Memory B cell (primary cell): ENCODE measurements at regions not wholly inside any gene's neighbourhood (a gene's known extent, or its start where the extent isn't known, plus 50 kb on each side); places are given as distances from the start of the nearest gene placed in this dataset.

Experiments
- ATAC-seq: fragments of 150-1000 bp; cut with Tn5 transposase; 2 replicates; pipeline ENCODE4 v1.10.0; 2021; ENCODE audit warnings: low read depth, mild to moderate bottlenecking, moderate library complexity
- DNase-seq, 2 donors: peaks; one replicate each; pipeline ENCODE4 v3.0.0; 2022; ENCODE audit warnings: low spot score in 2 of 2
- H3K27ac Mint-ChIP-seq: one replicate; pipeline ENCODE4 v1.8.0; 2022; ENCODE audit warnings: mild to moderate bottlenecking, moderate library complexity, mixed read lengths
- H3K27me3 Mint-ChIP-seq: one replicate; pipeline ENCODE4 v1.8.0; 2022; ENCODE audit warnings: mixed read lengths
- H3K36me3 Mint-ChIP-seq: one replicate; pipeline ENCODE4 v1.8.0; 2022; ENCODE audit warnings: mild to moderate bottlenecking, mixed read lengths
- H3K4me1 Mint-ChIP-seq: one replicate; pipeline ENCODE4 v1.8.0; 2022; ENCODE audit warnings: mixed read lengths
- H3K4me3 Mint-ChIP-seq: one replicate; pipeline ENCODE4 v1.8.0; 2022; ENCODE audit warnings: mild to moderate bottlenecking, moderate library complexity, mixed read lengths
- H3K9me3 Mint-ChIP-seq: one replicate; pipeline ENCODE4 v1.8.0; 2022; ENCODE audit warnings: mixed read lengths

- ATAC-seq = no peak
- DNase-seq = no peak
- no peak overlapping the region for H3K4me3 Mint-ChIP-seq
- no peak overlapping the region for H3K27ac Mint-ChIP-seq
- no peaks in the 10 kb centered on the region for H3K4me1 Mint-ChIP-seq
- H3K9me3 Mint-ChIP-seq = no peaks in the 10 kb centered on the region
- no peaks in the 10 kb centered on the region for H3K27me3 Mint-ChIP-seq
- H3K36me3 Mint-ChIP-seq = no peaks in the 10 kb centered on the region
These were observed 388.5 kb downstream of the OMA1 start for GRCh38 chr1:58158016-58158415.

GRCh38 chr1:58157256-58157655 is 389.3 kb downstream of the OMA1 start:
- DNase-seq (no peak), ATAC-seq (no peak)
- Mint-ChIP-seq H3K36me3 (no peaks in the 10 kb centered on the region), H3K27ac (no peak overlapping the region), H3K27me3 (no peaks in the 10 kb centered on the region), H3K9me3 (no peaks in the 10 kb centered on the region), H3K4me1 (no peaks in the 10 kb centered on the region), H3K4me3 (no peak overlapping the region)

DNA sequence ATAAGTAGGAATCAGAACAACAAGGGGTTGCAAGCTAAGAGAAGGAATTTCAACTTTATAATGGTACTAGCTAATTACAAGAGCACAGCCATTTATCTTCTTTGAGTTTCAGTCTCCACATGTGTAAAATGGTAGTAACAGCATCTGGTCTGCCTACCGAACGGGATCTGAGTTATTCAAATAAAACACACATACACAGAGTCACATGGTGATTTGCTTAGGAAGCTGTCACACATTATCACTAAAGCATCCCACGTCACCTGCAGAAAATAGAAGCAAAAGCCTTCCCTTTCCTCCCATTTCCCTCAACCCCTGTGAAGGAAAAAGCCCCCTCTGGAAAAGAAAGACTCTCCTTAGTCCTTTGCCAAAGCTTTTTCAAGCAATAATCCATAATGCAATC is 389.7 kb downstream of the OMA1 start:
- Mint-ChIP-seq H3K27ac (no peak overlapping the region), H3K4me3 (no peak overlapping the region), H3K27me3 (no peaks in the 10 kb centered on the region), H3K36me3 (no peaks in the 10 kb centered on the region), H3K4me1 (no peaks in the 10 kb centered on the region), H3K9me3 (no peaks in the 10 kb centered on the region)
- no peak for ATAC-seq
- DNase-seq = no peak

- ATAC-seq = peak; percentile 49
- H3K27ac Mint-ChIP-seq = no peak overlapping the region
- no peaks in the 10 kb centered on the region for H3K4me1 Mint-ChIP-seq
- H3K9me3 Mint-ChIP-seq = no peaks in the 10 kb centered on the region
- H3K36me3 Mint-ChIP-seq = no peaks in the 10 kb centered on the region
- DNase-seq = no peak
- H3K4me3 Mint-ChIP-seq = no peak overlapping the region
- H3K27me3 Mint-ChIP-seq = no peaks in the 10 kb centered on the region
These were observed 390.4 kb downstream of the OMA1 start for GRCh38 chr1:58156124-58156468.

DNA sequence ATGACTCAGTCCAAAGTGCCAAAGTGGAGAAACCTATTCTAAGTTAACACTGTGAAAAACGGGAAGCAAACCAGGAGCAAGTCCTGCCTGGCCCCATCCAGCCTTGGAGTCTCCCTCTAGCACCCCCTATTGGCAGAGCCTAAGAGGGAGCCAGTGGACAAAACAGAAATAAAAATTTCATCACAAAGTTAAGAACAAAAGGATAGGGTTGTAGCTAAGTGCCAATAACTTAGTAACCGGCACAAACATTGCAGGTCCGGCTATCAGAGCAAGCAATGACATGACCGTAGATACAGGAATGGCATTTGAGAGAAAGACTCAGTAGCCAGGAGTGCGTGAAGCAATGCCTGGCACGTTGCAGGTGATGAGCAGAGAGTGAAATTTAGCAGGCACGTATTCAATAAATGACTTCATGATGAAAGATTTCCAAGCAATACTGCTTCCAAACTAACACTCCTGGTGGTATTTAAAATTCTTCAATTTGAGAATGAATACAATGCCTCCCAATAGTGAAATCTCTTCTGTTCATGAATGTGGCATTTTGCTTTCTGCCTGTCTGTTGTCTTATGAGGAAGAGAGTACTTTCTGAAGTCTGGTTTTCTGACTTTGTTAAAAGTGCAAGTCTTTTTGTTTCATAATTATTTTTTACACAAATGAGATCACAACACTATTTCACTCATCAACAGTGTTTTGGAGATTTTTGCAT is 391.0 kb downstream of the OMA1 start:
- Mint-ChIP-seq H3K9me3 (no peaks in the 10 kb centered on the region), H3K4me3 (no peak overlapping the region), H3K27me3 (no peaks in the 10 kb centered on the region), H3K27ac (no peak overlapping the region), H3K36me3 (no peaks in the 10 kb centered on the region), H3K4me1 (no peaks in the 10 kb centered on the region)
- DNase-seq (no peak), ATAC-seq (no peak)

GRCh38 chr1:58154256-58154655 is 392.3 kb downstream of the OMA1 start:
- Mint-ChIP-seq H3K36me3 (no peaks in the 10 kb centered on the region), H3K27ac (no peak overlapping the region), H3K4me1 (no peaks in the 10 kb centered on the region), H3K4me3 (no peak overlapping the region), H3K9me3 (no peaks in the 10 kb centered on the region), H3K27me3 (no peaks in the 10 kb centered on the region)
- ATAC-seq = no peak
- no peak for DNase-seq

GRCh38 chr1:58152697-58153096 is 393.8 kb downstream of the OMA1 start:
- Mint-ChIP-seq H3K4me1 (no peaks in the 10 kb centered on the region), H3K27ac (no peak overlapping the region), H3K4me3 (no peak overlapping the region), H3K9me3 (no peaks in the 10 kb centered on the region), H3K27me3 (no peaks in the 10 kb centered on the region), H3K36me3 (no peaks in the 10 kb centered on the region)
- DNase-seq = no peak
- ATAC-seq = no peak

DNA sequence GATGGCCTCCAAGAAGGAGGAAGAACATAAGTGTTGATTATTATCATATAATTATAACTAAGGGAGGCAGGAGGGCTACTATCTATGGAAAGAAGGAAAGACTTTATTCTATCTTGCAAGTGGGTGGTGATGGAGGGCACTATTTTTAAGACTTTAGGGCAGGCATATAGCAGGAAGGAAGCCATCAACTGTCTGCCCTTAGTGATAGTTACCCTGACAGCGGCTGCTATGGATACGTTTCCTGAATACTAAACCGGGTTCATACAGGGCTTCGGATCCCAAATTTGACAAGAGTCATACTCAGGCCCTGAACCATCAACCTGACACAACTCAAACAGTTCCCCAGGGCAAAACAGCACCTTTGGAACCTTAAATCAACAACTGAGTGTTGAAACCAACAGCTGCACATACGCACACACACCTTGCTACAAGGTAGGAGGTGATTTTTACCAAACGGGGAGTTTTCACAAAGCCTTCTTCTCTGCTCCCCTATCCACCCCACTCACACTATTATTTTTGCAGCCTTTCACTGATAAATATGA is 397.2 kb downstream of the OMA1 start:
- Mint-ChIP-seq H3K4me3 (no peak overlapping the region), H3K4me1 (no peaks in the 10 kb centered on the region), H3K27ac (no peak overlapping the region), H3K27me3 (no peaks in the 10 kb centered on the region), H3K9me3 (no peaks in the 10 kb centered on the region), H3K36me3 (no peaks in the 10 kb centered on the region)
- ATAC-seq = no peak
- DNase-seq = no peak

DNA sequence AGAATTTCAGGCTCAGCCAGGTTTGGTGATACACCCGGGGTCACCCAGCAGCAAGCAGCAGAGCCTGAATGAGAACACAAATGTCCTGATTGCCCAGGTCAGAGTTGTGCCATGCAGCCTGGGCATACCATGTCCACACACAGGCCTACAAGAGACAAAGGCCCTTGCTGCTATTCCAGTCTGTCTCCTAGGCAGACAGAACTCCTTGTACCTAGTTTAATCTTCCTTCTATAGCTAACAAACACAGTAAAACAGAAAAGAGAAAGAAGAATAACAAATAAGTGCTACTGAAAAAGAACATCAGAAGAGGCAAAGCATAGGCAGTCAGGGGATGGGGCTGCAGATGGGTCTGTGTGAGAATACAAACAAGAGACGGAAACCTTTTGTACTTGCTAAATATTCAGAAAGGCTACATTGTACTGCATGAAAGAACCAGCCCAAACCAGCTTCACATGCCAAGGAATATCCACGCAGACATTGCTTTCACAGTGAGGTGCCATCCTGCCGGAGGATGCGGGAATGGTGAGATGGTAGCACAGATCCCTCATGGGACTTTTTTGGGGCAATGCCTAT is 401.7 kb downstream of the OMA1 start:
- no peaks in the 10 kb centered on the region for H3K4me1 Mint-ChIP-seq
- no peak overlapping the region for H3K4me3 Mint-ChIP-seq
- peaks cover 2% of the 10 kb centered on the region for H3K27me3 Mint-ChIP-seq
- peaks cover 5% of the 10 kb centered on the region for H3K9me3 Mint-ChIP-seq
- H3K27ac Mint-ChIP-seq = no peak overlapping the region
- DNase-seq (no peak), ATAC-seq (no peak)
- peaks cover 2% of the 10 kb centered on the region for H3K36me3 Mint-ChIP-seq

- Mint-ChIP-seq H3K36me3 (peaks cover 2% of the 10 kb centered on the region), H3K27ac (no peak overlapping the region), H3K9me3 (peaks cover 6% of the 10 kb centered on the region), H3K4me1 (no peaks in the 10 kb centered on the region), H3K27me3 (peaks cover 2% of the 10 kb centered on the region), H3K4me3 (no peak overlapping the region)
- DNase-seq = no peak
- no peak for ATAC-seq
These were observed 402.4 kb downstream of the OMA1 start for GRCh38 chr1:58143972-58144697.

GRCh38 chr1:58136387-58136786 is 410.1 kb downstream of the OMA1 start:
- no peak for DNase-seq
- H3K4me1 Mint-ChIP-seq = peaks cover 4% of the 10 kb centered on the region
- no peak overlapping the region for H3K27ac Mint-ChIP-seq
- no peak overlapping the region for H3K4me3 Mint-ChIP-seq
- no peak for ATAC-seq
- peaks cover 5% of the 10 kb centered on the region for H3K36me3 Mint-ChIP-seq
- peaks cover 15% of the 10 kb centered on the region for H3K9me3 Mint-ChIP-seq
- peaks cover 4% of the 10 kb centered on the region for H3K27me3 Mint-ChIP-seq

DNA sequence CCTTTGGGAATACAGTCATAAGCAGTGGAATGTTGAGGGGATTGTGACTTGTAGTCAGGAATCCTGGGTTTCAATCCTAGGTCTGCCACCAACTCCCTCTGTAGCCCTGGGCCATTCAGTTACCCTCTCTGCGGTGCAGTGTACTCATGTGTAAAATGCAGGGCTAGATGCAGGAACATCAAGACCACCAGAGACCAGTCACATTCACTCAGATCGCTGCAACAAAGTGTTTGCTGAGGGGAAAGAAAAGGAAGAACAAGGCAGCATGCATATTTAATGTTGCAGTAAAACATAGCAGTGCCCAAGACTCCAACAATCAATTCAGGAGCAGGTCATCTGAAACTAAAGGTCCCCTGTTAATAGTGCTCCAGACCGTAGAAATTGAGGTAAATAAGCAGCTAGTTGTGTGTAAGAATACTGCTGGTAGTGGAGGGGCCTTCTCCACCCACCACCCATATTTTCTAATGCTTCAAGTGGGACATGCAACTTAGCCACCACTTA is 410.7 kb downstream of the OMA1 start:
- no peak for DNase-seq
- Mint-ChIP-seq H3K27me3 (peaks cover 4% of the 10 kb centered on the region), H3K27ac (no peak overlapping the region), H3K36me3 (peaks cover 5% of the 10 kb centered on the region), H3K4me3 (no peak overlapping the region), H3K4me1 (peaks cover 4% of the 10 kb centered on the region), H3K9me3 (peaks cover 13% of the 10 kb centered on the region)
- ATAC-seq = no peak

- H3K4me3 Mint-ChIP-seq = no peak overlapping the region
- peaks cover 4% of the 10 kb centered on the region for H3K4me1 Mint-ChIP-seq
- peaks cover 4% of the 10 kb centered on the region for H3K27me3 Mint-ChIP-seq
- ATAC-seq (no peak), DNase-seq (no peak)
- no peak overlapping the region for H3K27ac Mint-ChIP-seq
- peaks cover 8% of the 10 kb centered on the region for H3K9me3 Mint-ChIP-seq
- H3K36me3 Mint-ChIP-seq = peaks cover 5% of the 10 kb centered on the region
These were observed 413.0 kb downstream of the OMA1 start for GRCh38 chr1:58133562-58133961.

DNA sequence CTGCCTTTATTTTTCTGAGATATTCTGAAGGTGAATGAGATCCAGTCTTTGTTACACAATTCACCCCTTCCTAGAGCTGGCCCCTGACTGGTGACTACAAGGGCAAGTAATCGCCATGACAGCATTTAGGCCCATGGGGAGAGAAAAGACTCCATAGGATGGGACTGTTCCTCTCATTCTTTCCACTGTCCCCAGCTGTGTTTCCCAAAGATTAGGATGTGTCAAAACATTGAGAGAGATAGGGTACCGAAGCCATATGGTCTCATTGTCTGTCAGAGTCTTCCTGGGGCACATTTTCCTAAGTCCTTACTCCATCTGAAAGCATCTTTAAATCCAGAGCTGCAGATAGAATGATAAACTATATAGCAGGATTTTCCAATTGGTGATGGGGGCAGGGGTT is 423.5 kb downstream of the OMA1 start:
- DNase-seq = no peak
- H3K4me1 Mint-ChIP-seq = no peaks in the 10 kb centered on the region
- no peaks in the 10 kb centered on the region for H3K9me3 Mint-ChIP-seq
- H3K27ac Mint-ChIP-seq = no peak overlapping the region
- H3K27me3 Mint-ChIP-seq = no peaks in the 10 kb centered on the region
- H3K36me3 Mint-ChIP-seq = no peaks in the 10 kb centered on the region
- no peak overlapping the region for H3K4me3 Mint-ChIP-seq
- no peak for ATAC-seq
